GM12875 (cell line): ENCODE measurements at regions not wholly inside any gene's neighbourhood (a gene's known extent, or its start where the extent isn't known, plus 50 kb on each side); places are given as distances from the start of the nearest gene placed in this dataset.

Source experiments
- H3K4me3 ChIP-seq: one replicate; pipeline ENCODE4 v1.5.1; 2011; ENCODE audit warnings: low read depth, low read length, control low read depth
- CTCF ChIP-seq: IDR thresholded peaks from 2 replicates; pipeline ENCODE4 v1.5.1; 2011; ENCODE audit warnings: low read depth, mild to moderate bottlenecking, control low read depth, inconsistent platforms, low read length, moderate library complexity, borderline replicate concordance; ENCODE audit not compliant: insufficient read depth

- no peak for TF ChIP-seq CTCF
- no peak overlapping the region for H3K4me3 ChIP-seq
Measured at GRCh38 chr14:61211476-61212255, 69.5 kb downstream of the TMEM30B start.

- no peak for TF ChIP-seq CTCF
Measured at GRCh38 chr14:61203081-61203753, 77.9 kb downstream of the TMEM30B start.

DNA sequence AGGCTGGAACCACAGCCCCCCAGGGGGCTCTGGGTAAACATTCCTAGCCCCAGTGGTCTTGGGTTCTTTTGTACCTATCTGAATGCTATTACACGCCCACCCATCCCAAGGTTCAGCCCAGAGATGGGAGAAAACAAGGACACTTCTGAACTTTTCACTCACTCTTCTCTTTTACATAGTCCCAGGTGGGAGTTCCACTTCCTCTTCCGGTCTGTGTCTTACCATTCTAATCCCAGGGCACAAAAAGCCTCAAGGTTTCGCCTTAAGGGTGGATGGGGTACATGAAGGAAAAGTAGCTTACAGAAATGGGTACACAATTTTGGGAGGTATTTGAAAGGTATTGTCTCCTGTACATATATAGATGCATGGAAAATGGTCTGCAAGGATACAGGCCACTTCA, 79.0 kb downstream of the TMEM30B start:
- no peak for TF ChIP-seq CTCF
- no peak overlapping the region for H3K4me3 ChIP-seq

More at GRCh38 chr14:61203081-61203753, 77.9 kb downstream of the TMEM30B start:
- H3K4me3 ChIP-seq, result no peak overlapping the region

DNA sequence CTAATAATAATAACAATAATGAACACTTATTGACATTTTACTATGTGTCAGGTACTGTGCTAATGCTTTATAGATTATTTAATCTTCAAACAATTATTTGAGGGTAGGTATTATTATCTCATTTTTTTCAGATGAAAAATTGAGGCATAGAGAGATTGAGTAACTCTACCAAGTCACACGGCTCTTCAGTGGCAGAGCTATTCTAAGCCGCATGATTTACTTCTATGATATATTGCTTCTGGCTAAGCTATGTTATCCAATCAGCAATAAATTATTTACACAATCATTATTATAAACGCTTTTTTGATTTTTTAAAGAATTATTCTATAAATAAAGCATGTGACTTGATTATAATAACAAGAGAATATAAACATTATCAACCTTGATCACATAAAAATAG, 80.0 kb downstream of the TMEM30B start:
- TF ChIP-seq CTCF, result no peak

DNA sequence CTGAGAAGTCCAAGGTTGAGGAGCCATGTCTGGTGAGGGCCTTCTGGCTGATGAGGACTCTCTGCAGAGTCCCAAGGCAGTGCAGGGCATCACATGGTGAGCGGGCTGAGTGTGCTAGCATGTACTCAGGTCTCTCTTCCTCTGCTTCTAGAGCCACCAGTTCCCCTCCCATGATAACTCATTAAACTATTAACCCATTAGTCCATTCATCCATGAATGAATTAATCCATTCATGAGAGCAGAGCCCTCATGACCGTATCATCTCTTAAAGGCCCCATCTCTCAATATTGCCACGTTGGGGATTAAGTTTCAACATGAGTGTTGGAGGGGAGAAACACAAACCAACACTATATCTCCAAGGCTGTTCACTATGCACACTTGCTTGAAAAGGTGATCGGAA, 83.7 kb downstream of the TMEM30B start:
- no peak overlapping the region for H3K4me3 ChIP-seq
- no peak for TF ChIP-seq CTCF

More for the DNA sequence above, 80.0 kb downstream of the TMEM30B start:
- no peak overlapping the region for H3K4me3 ChIP-seq

GRCh38 chr14:61196792-61197191, 84.3 kb downstream of the TMEM30B start:
- no peak for TF ChIP-seq CTCF
- no peak overlapping the region for H3K4me3 ChIP-seq

GRCh38 chr14:61196034-61196433, 85.1 kb downstream of the TMEM30B start:
- H3K4me3 ChIP-seq, result no peak overlapping the region
- TF ChIP-seq CTCF, result no peak
